Nephron progenitor cell (in vitro differentiated cells): ENCODE measurements at regions not wholly inside any gene's neighbourhood (a gene's known extent, or its start where the extent isn't known, plus 50 kb on each side); places are given as distances from the start of the nearest gene placed in this dataset.

Source experiments
- DNase-seq: peaks from one replicate; pipeline ENCODE4 v3.0.0; 2021
- H3K27ac Mint-ChIP-seq: 2 replicates; pipeline ENCODE4 v1.8.0; 2021; ENCODE audit warnings: mild to moderate bottlenecking, moderate library complexity, mixed read lengths
- H3K27me3 Mint-ChIP-seq: 2 replicates; pipeline ENCODE4 v1.8.0; 2021; ENCODE audit warnings: mild to moderate bottlenecking, low read depth, mixed read lengths; ENCODE audit not compliant: poor library complexity
- H3K36me3 Mint-ChIP-seq: 2 replicates; pipeline ENCODE4 v1.8.0; 2021; ENCODE audit warnings: low read depth, mixed read lengths
- H3K4me1 Mint-ChIP-seq: 2 replicates; pipeline ENCODE4 v1.8.0; 2021; ENCODE audit warnings: mixed read lengths
- H3K4me3 Mint-ChIP-seq: 2 replicates; pipeline ENCODE4 v1.8.0; 2021; ENCODE audit warnings: mild to moderate bottlenecking, moderate library complexity, mixed read lengths
- H3K9me3 Mint-ChIP-seq: 2 replicates; pipeline ENCODE4 v1.8.0; 2021; ENCODE audit warnings: mild to moderate bottlenecking, moderate library complexity, mixed read lengths
- TF ChIP-seq, protein P1 (sequence below): fragments of 200-600 bp; sonication (generic); IDR thresholded peaks from 2 replicates; pipeline ENCODE4 v1.5.0; 2021; ENCODE audit warnings: antibody characterized with exemption

- Mint-ChIP-seq H3K27me3 (peaks cover 8% of the 10 kb centered on the region), H3K27ac (no peak overlapping the region), H3K4me1 (peaks cover 42% of the 10 kb centered on the region), H3K4me3 (no peak overlapping the region), H3K9me3 (no peaks in the 10 kb centered on the region), H3K36me3 (no peaks in the 10 kb centered on the region)
- TF ChIP-seq, protein P1, sequence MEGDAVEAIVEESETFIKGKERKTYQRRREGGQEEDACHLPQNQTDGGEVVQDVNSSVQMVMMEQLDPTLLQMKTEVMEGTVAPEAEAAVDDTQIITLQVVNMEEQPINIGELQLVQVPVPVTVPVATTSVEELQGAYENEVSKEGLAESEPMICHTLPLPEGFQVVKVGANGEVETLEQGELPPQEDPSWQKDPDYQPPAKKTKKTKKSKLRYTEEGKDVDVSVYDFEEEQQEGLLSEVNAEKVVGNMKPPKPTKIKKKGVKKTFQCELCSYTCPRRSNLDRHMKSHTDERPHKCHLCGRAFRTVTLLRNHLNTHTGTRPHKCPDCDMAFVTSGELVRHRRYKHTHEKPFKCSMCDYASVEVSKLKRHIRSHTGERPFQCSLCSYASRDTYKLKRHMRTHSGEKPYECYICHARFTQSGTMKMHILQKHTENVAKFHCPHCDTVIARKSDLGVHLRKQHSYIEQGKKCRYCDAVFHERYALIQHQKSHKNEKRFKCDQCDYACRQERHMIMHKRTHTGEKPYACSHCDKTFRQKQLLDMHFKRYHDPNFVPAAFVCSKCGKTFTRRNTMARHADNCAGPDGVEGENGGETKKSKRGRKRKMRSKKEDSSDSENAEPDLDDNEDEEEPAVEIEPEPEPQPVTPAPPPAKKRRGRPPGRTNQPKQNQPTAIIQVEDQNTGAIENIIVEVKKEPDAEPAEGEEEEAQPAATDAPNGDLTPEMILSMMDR, result no peak
- DNase-seq, result no peak
These were observed 117.3 kb upstream of the ZNF438 start for GRCh38 chr10:31148951-31149350.

DNA sequence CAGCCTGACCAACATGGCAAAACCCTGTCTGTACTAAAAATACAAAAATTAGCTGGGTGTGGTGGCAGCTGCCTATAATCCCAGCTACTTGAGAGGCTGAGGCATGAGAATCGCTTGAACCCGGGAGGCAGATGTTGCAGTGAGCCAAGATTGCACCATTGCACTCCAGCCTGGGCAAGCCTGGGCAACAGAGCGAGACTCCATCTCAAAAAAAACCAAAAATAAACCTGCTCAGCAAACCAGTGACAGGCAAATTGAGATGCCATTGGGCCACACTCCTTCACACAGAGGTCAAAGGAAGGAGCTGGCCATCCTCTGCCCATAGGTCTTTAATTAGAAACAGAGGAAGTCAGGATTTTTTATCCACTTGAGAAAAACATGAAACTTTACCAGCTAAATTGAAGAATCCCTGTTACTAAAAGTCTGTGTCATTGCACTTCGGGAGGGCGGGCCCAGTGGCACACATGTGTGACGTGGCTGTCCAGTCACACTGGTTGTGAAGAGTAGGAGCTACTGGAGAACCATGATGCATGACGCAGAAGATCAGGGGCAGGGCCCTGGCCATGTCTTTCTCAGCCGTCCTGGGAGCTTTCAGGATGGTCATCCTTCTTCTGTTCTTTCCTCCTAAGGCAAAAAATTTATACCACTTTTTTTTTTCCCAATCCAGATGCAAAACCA lies 118.3 kb upstream of the ZNF438 start:
- H3K27me3 Mint-ChIP-seq, result peaks cover 10% of the 10 kb centered on the region
- peaks cover 33% of the 10 kb centered on the region for H3K4me1 Mint-ChIP-seq
- no peak overlapping the region for H3K4me3 Mint-ChIP-seq
- DNase-seq, result no peak
- no peak overlapping the region for H3K27ac Mint-ChIP-seq
- TF ChIP-seq, protein P1, result no peak
- H3K36me3 Mint-ChIP-seq, result no peaks in the 10 kb centered on the region
- H3K9me3 Mint-ChIP-seq, result no peaks in the 10 kb centered on the region

DNA sequence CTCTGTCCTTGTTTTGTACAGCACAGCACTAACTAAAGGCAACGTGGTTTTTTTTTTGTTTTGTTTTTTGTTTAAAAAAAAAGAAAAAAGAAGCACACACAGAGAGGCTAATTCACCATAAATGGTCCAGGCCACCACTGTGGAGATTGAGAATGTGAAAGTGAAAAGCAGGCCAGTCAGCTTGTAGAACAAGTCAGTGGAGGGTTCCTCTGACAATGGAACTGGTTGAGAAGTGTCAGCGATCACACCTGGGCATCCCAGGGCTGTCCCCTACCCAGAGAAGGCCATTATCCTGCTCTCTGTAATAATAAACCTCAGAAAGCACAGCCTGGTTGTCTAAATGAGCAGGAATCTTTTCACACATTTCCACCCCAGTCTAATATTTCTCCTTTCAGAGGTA lies 119.6 kb upstream of the ZNF438 start:
- peaks cover 7% of the 10 kb centered on the region for H3K27me3 Mint-ChIP-seq
- H3K4me3 Mint-ChIP-seq, result no peak overlapping the region
- H3K4me1 Mint-ChIP-seq, result peaks cover 20% of the 10 kb centered on the region
- no peak overlapping the region for H3K27ac Mint-ChIP-seq
- H3K9me3 Mint-ChIP-seq, result no peaks in the 10 kb centered on the region
- H3K36me3 Mint-ChIP-seq, result no peaks in the 10 kb centered on the region
- no peak for DNase-seq
- TF ChIP-seq, protein P1, result no peak

GRCh38 chr10:31152421-31153135 lies 120.9 kb upstream of the ZNF438 start:
- peaks cover 7% of the 10 kb centered on the region for H3K27me3 Mint-ChIP-seq
- no peak for DNase-seq
- no peaks in the 10 kb centered on the region for H3K36me3 Mint-ChIP-seq
- H3K4me1 Mint-ChIP-seq, result peaks cover 15% of the 10 kb centered on the region
- TF ChIP-seq, protein P1, result no peak
- H3K9me3 Mint-ChIP-seq, result no peaks in the 10 kb centered on the region
- H3K4me3 Mint-ChIP-seq, result no peak overlapping the region
- no peak overlapping the region for H3K27ac Mint-ChIP-seq

DNA sequence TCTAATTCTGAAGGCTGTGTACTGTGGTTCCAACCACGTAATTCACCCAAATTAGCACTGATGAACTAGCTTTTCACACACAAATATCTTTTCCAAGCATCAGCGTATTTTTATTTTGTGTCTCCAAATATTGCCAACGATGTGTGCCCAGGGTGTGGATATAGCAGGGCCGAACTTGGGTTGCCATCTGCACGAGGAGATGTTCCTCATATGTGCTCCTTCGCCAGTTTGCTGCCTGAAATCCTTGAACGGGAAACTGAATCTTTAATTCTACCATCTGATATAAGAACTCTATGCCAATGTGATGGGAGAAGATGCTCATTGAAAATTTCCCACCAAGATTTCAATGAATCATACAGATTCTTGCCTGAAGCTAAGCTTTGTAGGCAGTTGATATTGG lies 121.5 kb upstream of the ZNF438 start:
- Mint-ChIP-seq H3K9me3 (no peaks in the 10 kb centered on the region), H3K27ac (no peak overlapping the region), H3K4me1 (peaks cover 19% of the 10 kb centered on the region), H3K4me3 (no peak overlapping the region), H3K27me3 (peaks cover 7% of the 10 kb centered on the region), H3K36me3 (no peaks in the 10 kb centered on the region)
- TF ChIP-seq, protein P1, result no peak
- no peak for DNase-seq

- Mint-ChIP-seq H3K4me3 (no peak overlapping the region), H3K4me1 (peaks cover 20% of the 10 kb centered on the region), H3K9me3 (no peaks in the 10 kb centered on the region), H3K27me3 (peaks cover 4% of the 10 kb centered on the region), H3K27ac (no peak overlapping the region), H3K36me3 (no peaks in the 10 kb centered on the region)
- DNase-seq, result no peak
- TF ChIP-seq, protein P1, result no peak
These were observed 122.0 kb upstream of the ZNF438 start for GRCh38 chr10:31153692-31154091.
